ENCODE measurements at regions not wholly inside any gene's neighbourhood (a gene's known extent, or its start where the extent isn't known, plus 50 kb on each side); places are given as distances from the start of the nearest gene placed in this dataset.

DNA sequence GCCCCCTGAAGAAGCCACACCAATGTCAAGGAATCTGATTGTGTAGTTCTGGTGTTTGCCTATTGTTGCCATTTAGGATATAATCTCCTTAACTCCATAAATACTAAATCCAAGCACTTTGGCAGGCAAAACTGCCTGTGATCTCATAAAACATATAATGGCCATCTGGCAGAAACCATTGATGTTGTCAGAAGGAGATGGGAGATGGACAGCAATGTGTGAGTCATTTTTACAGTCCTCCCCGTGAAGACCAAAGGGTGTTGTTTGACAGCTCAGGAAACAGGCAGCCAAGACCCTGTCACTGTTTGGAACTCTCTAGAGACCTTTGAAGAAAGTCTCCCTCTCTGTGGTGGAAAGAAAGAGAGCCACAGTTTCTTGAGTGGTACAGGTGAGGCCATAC, 454.1 kb downstream of the HS3ST3B1 start:
- Histone ChIP-seq H3K9ac (ENCODE audit: low read length) (no peak overlapping the region), H3K27ac (ENCODE audit: low read length) (no peak overlapping the region), H3F3A (ENCODE audit: insufficient read depth, low read length, poor library complexity, severe bottlenecking) (no peaks in the 10 kb centered on the region), H3K4me3 (ENCODE audit: low read length) (no peak overlapping the region), H3K9me3 (ENCODE audit: low read length) (no peaks in the 10 kb centered on the region), H4K20me1 (ENCODE audit: insufficient read depth) (no peaks in the 10 kb centered on the region), H3K79me2 (replicated peaks; ENCODE audit: insufficient read depth, low read length) (no peaks in the 10 kb centered on the region), H3K4me2 (ENCODE audit: low read length) (no peak overlapping the region), H3K27me3 (ENCODE audit: insufficient read depth, low read depth, low read length) (no peaks in the 10 kb centered on the region), H3K36me3 (ENCODE audit: insufficient read depth, low read length) (no peaks in the 10 kb centered on the region), H3K9me2 (ENCODE audit: insufficient read depth, low read length) (no peaks in the 10 kb centered on the region), H2AFZ (ENCODE audit: low read depth, low read length) (no peak overlapping the region)
- TF ChIP-seq MXI1 (conservative IDR thresholded peaks at IDR 0.05; ENCODE audit: poor library complexity, severe bottlenecking) (no peak), RAD21 (conservative IDR thresholded peaks at IDR 0.05) (no peak), TAF1 (IDR thresholded peaks at IDR 0.05; ENCODE audit: low read depth) (no peak), EZH2 (IDR thresholded peaks at IDR 0.05; ENCODE audit: borderline replicate concordance, insufficient read depth, low read length, poor library complexity, severe bottlenecking) (no peak), EP300 (conservative IDR thresholded peaks at IDR 0.05; ENCODE audit: poor library complexity, severe bottlenecking) (no peak), SMC3 (conservative IDR thresholded peaks at IDR 0.05; ENCODE audit: poor library complexity) (no peak), POLR2AphosphoS5 (IDR thresholded peaks at IDR 0.05) (no peak)
- TF ChIP-seq, protein P1, sequence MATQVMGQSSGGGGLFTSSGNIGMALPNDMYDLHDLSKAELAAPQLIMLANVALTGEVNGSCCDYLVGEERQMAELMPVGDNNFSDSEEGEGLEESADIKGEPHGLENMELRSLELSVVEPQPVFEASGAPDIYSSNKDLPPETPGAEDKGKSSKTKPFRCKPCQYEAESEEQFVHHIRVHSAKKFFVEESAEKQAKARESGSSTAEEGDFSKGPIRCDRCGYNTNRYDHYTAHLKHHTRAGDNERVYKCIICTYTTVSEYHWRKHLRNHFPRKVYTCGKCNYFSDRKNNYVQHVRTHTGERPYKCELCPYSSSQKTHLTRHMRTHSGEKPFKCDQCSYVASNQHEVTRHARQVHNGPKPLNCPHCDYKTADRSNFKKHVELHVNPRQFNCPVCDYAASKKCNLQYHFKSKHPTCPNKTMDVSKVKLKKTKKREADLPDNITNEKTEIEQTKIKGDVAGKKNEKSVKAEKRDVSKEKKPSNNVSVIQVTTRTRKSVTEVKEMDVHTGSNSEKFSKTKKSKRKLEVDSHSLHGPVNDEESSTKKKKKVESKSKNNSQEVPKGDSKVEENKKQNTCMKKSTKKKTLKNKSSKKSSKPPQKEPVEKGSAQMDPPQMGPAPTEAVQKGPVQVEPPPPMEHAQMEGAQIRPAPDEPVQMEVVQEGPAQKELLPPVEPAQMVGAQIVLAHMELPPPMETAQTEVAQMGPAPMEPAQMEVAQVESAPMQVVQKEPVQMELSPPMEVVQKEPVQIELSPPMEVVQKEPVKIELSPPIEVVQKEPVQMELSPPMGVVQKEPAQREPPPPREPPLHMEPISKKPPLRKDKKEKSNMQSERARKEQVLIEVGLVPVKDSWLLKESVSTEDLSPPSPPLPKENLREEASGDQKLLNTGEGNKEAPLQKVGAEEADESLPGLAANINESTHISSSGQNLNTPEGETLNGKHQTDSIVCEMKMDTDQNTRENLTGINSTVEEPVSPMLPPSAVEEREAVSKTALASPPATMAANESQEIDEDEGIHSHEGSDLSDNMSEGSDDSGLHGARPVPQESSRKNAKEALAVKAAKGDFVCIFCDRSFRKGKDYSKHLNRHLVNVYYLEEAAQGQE (IDR thresholded peaks at IDR 0.05; ENCODE audit: borderline replicate concordance) = no peak
- TF ChIP-seq, protein P2, sequence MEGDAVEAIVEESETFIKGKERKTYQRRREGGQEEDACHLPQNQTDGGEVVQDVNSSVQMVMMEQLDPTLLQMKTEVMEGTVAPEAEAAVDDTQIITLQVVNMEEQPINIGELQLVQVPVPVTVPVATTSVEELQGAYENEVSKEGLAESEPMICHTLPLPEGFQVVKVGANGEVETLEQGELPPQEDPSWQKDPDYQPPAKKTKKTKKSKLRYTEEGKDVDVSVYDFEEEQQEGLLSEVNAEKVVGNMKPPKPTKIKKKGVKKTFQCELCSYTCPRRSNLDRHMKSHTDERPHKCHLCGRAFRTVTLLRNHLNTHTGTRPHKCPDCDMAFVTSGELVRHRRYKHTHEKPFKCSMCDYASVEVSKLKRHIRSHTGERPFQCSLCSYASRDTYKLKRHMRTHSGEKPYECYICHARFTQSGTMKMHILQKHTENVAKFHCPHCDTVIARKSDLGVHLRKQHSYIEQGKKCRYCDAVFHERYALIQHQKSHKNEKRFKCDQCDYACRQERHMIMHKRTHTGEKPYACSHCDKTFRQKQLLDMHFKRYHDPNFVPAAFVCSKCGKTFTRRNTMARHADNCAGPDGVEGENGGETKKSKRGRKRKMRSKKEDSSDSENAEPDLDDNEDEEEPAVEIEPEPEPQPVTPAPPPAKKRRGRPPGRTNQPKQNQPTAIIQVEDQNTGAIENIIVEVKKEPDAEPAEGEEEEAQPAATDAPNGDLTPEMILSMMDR (IDR thresholded peaks at IDR 0.05; ENCODE audit: poor library complexity, severe bottlenecking) = no peak

DNA sequence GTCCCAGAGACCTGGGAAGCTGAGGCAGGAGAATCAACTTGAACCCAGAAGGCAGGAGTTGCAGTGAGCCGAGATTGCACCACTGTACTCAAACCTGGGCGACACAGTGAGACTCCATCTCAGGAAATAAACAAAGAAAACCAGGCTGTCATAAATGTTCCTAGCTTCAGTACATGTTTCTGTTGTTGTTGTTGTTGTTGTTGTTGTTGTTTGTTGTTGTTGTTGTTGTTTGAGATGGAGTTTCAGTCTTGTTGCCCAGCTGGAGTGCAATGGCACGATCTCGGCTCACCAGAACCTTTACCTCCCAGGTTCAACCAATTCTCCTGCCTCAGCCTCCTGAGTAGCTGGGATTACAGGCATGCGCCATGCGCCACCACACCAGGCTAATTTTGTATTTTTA, 452.5 kb downstream of the HS3ST3B1 start:
- no peak overlapping the region for H3K27ac ChIP-seq (ENCODE audit: low read length)
- H3K9me2 ChIP-seq (ENCODE audit: insufficient read depth, low read length) = no peaks in the 10 kb centered on the region
- no peaks in the 10 kb centered on the region for H3F3A ChIP-seq (ENCODE audit: insufficient read depth, low read length, poor library complexity, severe bottlenecking)
- H3K27me3 ChIP-seq (ENCODE audit: insufficient read depth, low read depth, low read length) = no peaks in the 10 kb centered on the region
- no peak overlapping the region for H3K9ac ChIP-seq (ENCODE audit: low read length)
- H3K36me3 ChIP-seq (ENCODE audit: insufficient read depth, low read length) = no peaks in the 10 kb centered on the region
- no peak overlapping the region for H3K4me3 ChIP-seq (ENCODE audit: low read length)
- no peak overlapping the region for H2AFZ ChIP-seq (ENCODE audit: low read depth, low read length)
- no peaks in the 10 kb centered on the region for H3K79me2 ChIP-seq (replicated peaks; ENCODE audit: insufficient read depth, low read length)
- TF ChIP-seq, protein P2 (IDR thresholded peaks at IDR 0.05; ENCODE audit: poor library complexity, severe bottlenecking) = no peak
- TF ChIP-seq SMC3 (conservative IDR thresholded peaks at IDR 0.05; ENCODE audit: poor library complexity) (no peak), POLR2AphosphoS5 (IDR thresholded peaks at IDR 0.05) (no peak), RAD21 (conservative IDR thresholded peaks at IDR 0.05) (no peak), EZH2 (IDR thresholded peaks at IDR 0.05; ENCODE audit: borderline replicate concordance, insufficient read depth, low read length, poor library complexity, severe bottlenecking) (no peak), TAF1 (IDR thresholded peaks at IDR 0.05; ENCODE audit: low read depth) (no peak), EP300 (conservative IDR thresholded peaks at IDR 0.05; ENCODE audit: poor library complexity, severe bottlenecking) (no peak), MXI1 (conservative IDR thresholded peaks at IDR 0.05; ENCODE audit: poor library complexity, severe bottlenecking) (no peak)
- TF ChIP-seq, protein P1 (IDR thresholded peaks at IDR 0.05; ENCODE audit: borderline replicate concordance) = no peak
- H4K20me1 ChIP-seq (ENCODE audit: insufficient read depth) = no peaks in the 10 kb centered on the region
- H3K4me2 ChIP-seq (ENCODE audit: low read length) = no peak overlapping the region
- H3K9me3 ChIP-seq (ENCODE audit: low read length) = no peaks in the 10 kb centered on the region

Measured in neural cell (in vitro differentiated cells).